HG03575 (cell line): ENCODE measurements at regions not wholly inside any gene's neighbourhood (a gene's known extent, or its start where the extent isn't known, plus 50 kb on each side); places are given as distances from the start of the nearest gene placed in this dataset.
"Not testable (repeated sequence)": the region's sequence is repeated elsewhere in the genome, so short reads cannot be mapped to it uniquely, and the experiment has no call there.

ENCODE experiments used
- ATAC-seq: cut with Tn5 transposase; IDR thresholded peaks from one replicate; pipeline ENCODE4 v1.9.1; 2021; ENCODE audit not compliant: unreplicated experiment, insufficient number of reproducible peaks, low FRiP score; ENCODE audit errors: extremely low read depth

- not testable (repeated sequence) for ATAC-seq
These were observed 130.5 kb downstream of the FZD1 start for GRCh38 chr7:91394757-91395156.

- ATAC-seq = not testable (repeated sequence)
These were observed 131.1 kb downstream of the FZD1 start for GRCh38 chr7:91395313-91395712.

GRCh38 chr7:91397096-91397495 is 132.9 kb downstream of the FZD1 start:
- no peak for ATAC-seq

- ATAC-seq = no peak
These were observed 133.4 kb downstream of the FZD1 start for GRCh38 chr7:91397612-91398011.

- no peak for ATAC-seq
These were observed 134.1 kb downstream of the FZD1 start for GRCh38 chr7:91398341-91398740.

- ATAC-seq = no peak
These were observed 141.0 kb downstream of the FZD1 start for GRCh38 chr7:91405092-91405788.

- ATAC-seq = not testable (repeated sequence)
These were observed 141.6 kb downstream of the FZD1 start for GRCh38 chr7:91405873-91406272.

GRCh38 chr7:91407942-91408341 is 143.7 kb downstream of the FZD1 start:
- no peak for ATAC-seq

- ATAC-seq = no peak
These were observed 144.3 kb downstream of the FZD1 start for GRCh38 chr7:91408388-91409154.

GRCh38 chr7:91411060-91411459 is 146.8 kb downstream of the FZD1 start:
- ATAC-seq = no peak

- no peak for ATAC-seq
These were observed 148.1 kb downstream of the FZD1 start for GRCh38 chr7:91412298-91412697.

GRCh38 chr7:91414734-91415133 is 150.5 kb downstream of the FZD1 start:
- ATAC-seq = no peak

GRCh38 chr7:91416155-91416865 is 152.1 kb downstream of the FZD1 start:
- ATAC-seq = no peak

- ATAC-seq = no peak
These were observed 156.4 kb downstream of the FZD1 start for GRCh38 chr7:91420606-91421005.

GRCh38 chr7:91421018-91421417 is 156.8 kb downstream of the FZD1 start:
- no peak for ATAC-seq

GRCh38 chr7:91424371-91424770 is 160.1 kb downstream of the FZD1 start:
- ATAC-seq = no peak

GRCh38 chr7:91425149-91425548 is 160.9 kb downstream of the FZD1 start:
- ATAC-seq = no peak

GRCh38 chr7:91427051-91427450 is 162.8 kb downstream of the FZD1 start:
- ATAC-seq = no peak

- ATAC-seq = no peak
These were observed 167.4 kb downstream of the FZD1 start for GRCh38 chr7:91431601-91432000.

GRCh38 chr7:91434836-91435235 is 170.6 kb downstream of the FZD1 start:
- no peak for ATAC-seq
